Panc1 (cell line): ENCODE measurements at regions not wholly inside any gene's neighbourhood (a gene's known extent, or its start where the extent isn't known, plus 50 kb on each side); places are given as distances from the start of the nearest gene placed in this dataset.

Source experiments
- ATAC-seq: fragments of 200-7000 bp; cut with Tn5 transposase; 2 replicates; pipeline ENCODE4 v1.9.1; 2020; ENCODE audit warnings: mild to moderate bottlenecking, moderate library complexity
- BruUV-seq: library from RNA; stranded (reverse); fragments of 400-500 nt; replicated peaks from 2 replicates; lab custom pipeline; 2021; lab: Mats Ljungman, UMichigan
- CTCF ChIA-PET: fragments of 300-600 bp; sonication (Branson Sonifier 250); formaldehyde crosslinking; loops from one replicate; lab custom pipeline; 2022; ENCODE audit warnings: antibody characterized with exemption; lab: Charles Lee
- POLR2A ChIA-PET: fragments of 300-600 bp; sonication (Branson Sonifier 250); formaldehyde crosslinking; loops from one replicate; lab custom pipeline; 2022; ENCODE audit warnings: antibody characterized with exemption; lab: Charles Lee
- DNase-seq: peaks from one replicate; pipeline ENCODE4 v3.0.0-alpha.2; 2010; ENCODE audit warnings: low read depth, low spot score
- H3K27ac ChIP-seq: 2 replicates; pipeline ENCODE4 v1.5.1; 2011; ENCODE audit warnings: mild to moderate bottlenecking, low read length, inconsistent platforms
- H3K27me3 ChIP-seq: fragments of 200-500 bp; sonication (Bioruptor generic); 2 replicates; pipeline ENCODE4 v1.6.0; 2014; ENCODE audit warnings: low read length, inconsistent platforms; ENCODE audit not compliant: control insufficient read depth, insufficient read depth
- H3K36me3 ChIP-seq: fragments of 200-500 bp; sonication (Bioruptor generic); 2 replicates; pipeline ENCODE4 v1.5.1; 2014; ENCODE audit warnings: inconsistent platforms, mild to moderate bottlenecking, low read length, moderate library complexity; ENCODE audit not compliant: control insufficient read depth, insufficient read depth
- H3K4me1 ChIP-seq: 2 replicates; pipeline ENCODE4 v1.5.1; 2011; ENCODE audit warnings: inconsistent platforms, mild to moderate bottlenecking, low read length, moderate library complexity; ENCODE audit not compliant: control insufficient read depth, insufficient read depth
- H3K4me3 ChIP-seq, 2 experiments: 2 replicates each; pipeline ENCODE4 v1.5.1; 2011 to 2012; ENCODE audit warnings: low read depth in 2 of 2, low read length in 2 of 2, mild to moderate bottlenecking in 2 of 2, inconsistent platforms in 1 of 2, moderate library complexity in 1 of 2
- H3K9me3 ChIP-seq: fragments of 200-500 bp; sonication (Bioruptor generic); 2 replicates; pipeline ENCODE4 v1.5.1; 2014; ENCODE audit warnings: low read depth, mild to moderate bottlenecking, inconsistent platforms, low read length, moderate library complexity; ENCODE audit not compliant: control insufficient read depth, insufficient read depth
- CTCF ChIP-seq: fragments of 450-650 bp; IDR thresholded peaks from 2 replicates; pipeline ENCODE4 v1.5.1; 2017; ENCODE audit warnings: mild to moderate bottlenecking
- POLR2AphosphoS5 ChIP-seq: IDR thresholded peaks from 2 replicates; pipeline ENCODE4 v1.6.1; 2012; ENCODE audit warnings: mild to moderate bottlenecking, low read depth, low read length, moderate library complexity
- REST ChIP-seq, 2 experiments: IDR thresholded peaks; 2 replicates each; pipeline ENCODE4 v1.6.1; 2011 to 2012; ENCODE audit warnings: low read depth in 2 of 2, control low read depth in 1 of 2, low read length in 1 of 2, mild to moderate bottlenecking in 1 of 2, moderate library complexity in 1 of 2; ENCODE audit not compliant: insufficient read depth in 1 of 2
- SIN3A ChIP-seq: IDR thresholded peaks from 2 replicates; pipeline ENCODE4 v1.6.1; 2012; ENCODE audit warnings: low read depth, mild to moderate bottlenecking, low read length, moderate library complexity, borderline replicate concordance; ENCODE audit not compliant: insufficient read depth
- TCF7L2 ChIP-seq: IDR thresholded peaks from 2 replicates; pipeline ENCODE4 v1.6.1; 2011; ENCODE audit warnings: mild to moderate bottlenecking, low read depth, low read length, inconsistent platforms
- in situ Hi-C: cut with HindIII; loops from 2 replicates; pipeline ENCODE4 v1.10.0; 2016; ENCODE audit warnings: low sequenced_read_pairs, low pct_unique_long_range_greater_than_20kb
- intact Hi-C: fragments of 100-400 bp; cut with micrococcal nuclease; formaldehyde crosslinking; loops from one replicate; pipeline ENCODE4 v1.10.0; 2022; ENCODE audit not compliant: unreplicated experiment

- H3K36me3 ChIP-seq: no peaks in the 10 kb centered on the region
- ChIA-PET CTCF (no interaction called here), POLR2A (no interaction called here)
- H3K4me3 ChIP-seq: no peak overlapping the region
- H3K27ac ChIP-seq: no peak overlapping the region
- BruUV-seq: no TSS peak
- intact Hi-C loops: no loop called here
- no peaks in the 10 kb centered on the region for H3K27me3 ChIP-seq
- H3K4me1 ChIP-seq: peaks cover 6% of the 10 kb centered on the region; the same call in 1 of the 2 replicates
- ATAC-seq (no peak), DNase-seq (no peak)
- no peak for TF ChIP-seq REST (IDR thresholded peaks at IDR 0.05; ENCODE audit: insufficient read depth in 1 of 2, low read depth in 2 of 2, low read length in 1 of 2)
- TF ChIP-seq SIN3A: no peak
- no peak for TF ChIP-seq CTCF
- no peak for TF ChIP-seq TCF7L2
- no peak for TF ChIP-seq POLR2AphosphoS5
- in situ Hi-C loops: no loop called here
- H3K9me3 ChIP-seq: no peaks in the 10 kb centered on the region
Measured at GRCh38 chr14:63781686-63782085, 53.8 kb upstream of the SGPP1 start.

- Histone ChIP-seq H3K9me3 (no peaks in the 10 kb centered on the region), H3K4me1 (no peaks in the 10 kb centered on the region), H3K36me3 (no peaks in the 10 kb centered on the region), H3K27me3 (no peaks in the 10 kb centered on the region), H3K27ac (no peak overlapping the region), H3K4me3 (no peak overlapping the region)
- in situ Hi-C loops (no loop called here), intact Hi-C loops (no loop called here)
- ATAC-seq (no peak), DNase-seq (no peak)
- no TSS peak for BruUV-seq
- ChIA-PET CTCF (no interaction called here), POLR2A (no interaction called here)
- no peak for TF ChIP-seq REST (IDR thresholded peaks at IDR 0.05; ENCODE audit: insufficient read depth in 1 of 2, low read depth in 2 of 2, low read length in 1 of 2)
- no peak for TF ChIP-seq POLR2AphosphoS5
- TF ChIP-seq CTCF: no peak
- TF ChIP-seq TCF7L2: no peak
- no peak for TF ChIP-seq SIN3A
Measured at GRCh38 chr14:63782683-63783389, 55.0 kb upstream of the SGPP1 start.
